ENCODE measurements at regions not wholly inside any gene's neighbourhood (a gene's known extent, or its start where the extent isn't known, plus 50 kb on each side); places are given as distances from the start of the nearest gene placed in this dataset.
"Not testable (repeated sequence)": the region's sequence is repeated elsewhere in the genome, so short reads cannot be mapped to it uniquely, and the experiment has no call there.

- not testable (repeated sequence) for H3K4me3 Mint-ChIP-seq; H3K9me3 Mint-ChIP-seq; H3K36me3 Mint-ChIP-seq; H3K27ac Mint-ChIP-seq; DNase-seq; ATAC-seq (ENCODE audit: low read depth)
- POLR2A ChIA-PET: interaction anchor here (1.6 kb wide), 1 partner anchor 46 kb away, joined by 3 read pairs; no protein-coding TSS in a partner anchor
- Mint-ChIP-seq H3K27me3 (peaks cover 23% of the 10 kb centered on the region), H3K4me1 (peaks cover 13% of the 10 kb centered on the region)
Measured at GRCh38 chr6:37562926-37563288, 63.2 kb upstream of the CCDC167 start.

GRCh38 chr6:37561361-37561760 lies 61.7 kb upstream of the CCDC167 start:
- Mint-ChIP-seq H3K27ac (no peak overlapping the region), H3K4me1 (peaks cover 11% of the 10 kb centered on the region), H3K4me3 (no peak overlapping the region), H3K27me3 (peaks cover 23% of the 10 kb centered on the region), H3K9me3 (no peaks in the 10 kb centered on the region), H3K36me3 (no peaks in the 10 kb centered on the region)
- no peak for ATAC-seq (ENCODE audit: low read depth)
- DNase-seq: no peak
- POLR2A ChIA-PET: interaction anchor here (1.6 kb wide), 1 partner anchor 45 kb away, joined by 3 read pairs; no protein-coding TSS in a partner anchor

- Mint-ChIP-seq H3K36me3 (no peaks in the 10 kb centered on the region), H3K27ac (no peak overlapping the region), H3K9me3 (no peaks in the 10 kb centered on the region), H3K4me1 (peaks cover 11% of the 10 kb centered on the region), H3K4me3 (no peak overlapping the region), H3K27me3 (peaks cover 21% of the 10 kb centered on the region)
- POLR2A ChIA-PET: no interaction called here
- ATAC-seq (ENCODE audit: low read depth): no peak
- no peak for DNase-seq
Measured at GRCh38 chr6:37560737-37561103, 61.0 kb upstream of the CCDC167 start.

- no peak overlapping the region for H3K27ac Mint-ChIP-seq
- peaks cover 18% of the 10 kb centered on the region for H3K27me3 Mint-ChIP-seq
- no peak for DNase-seq
- H3K4me3 Mint-ChIP-seq: no peak overlapping the region
- H3K36me3 Mint-ChIP-seq: no peaks in the 10 kb centered on the region
- POLR2A ChIA-PET: no interaction called here
- H3K9me3 Mint-ChIP-seq: no peaks in the 10 kb centered on the region
- ATAC-seq (ENCODE audit: low read depth): peak; percentile 58
- peaks cover 11% of the 10 kb centered on the region for H3K4me1 Mint-ChIP-seq
Measured at GRCh38 chr6:37559501-37559900, 59.8 kb upstream of the CCDC167 start.

- POLR2A ChIA-PET: no interaction called here
- no peak for ATAC-seq (ENCODE audit: low read depth)
- peaks cover 14% of the 10 kb centered on the region for H3K4me1 Mint-ChIP-seq
Measured at GRCh38 chr6:37559050-37559449, 59.4 kb upstream of the CCDC167 start.

GRCh38 chr6:37558646-37559045 lies 59.0 kb upstream of the CCDC167 start:
- no peak overlapping the region for H3K27ac Mint-ChIP-seq
- H3K4me3 Mint-ChIP-seq: no peak overlapping the region
- POLR2A ChIA-PET: no interaction called here
- ATAC-seq (ENCODE audit: low read depth) (no peak), DNase-seq (no peak)
- H3K9me3 Mint-ChIP-seq: no peaks in the 10 kb centered on the region
- peaks cover 10% of the 10 kb centered on the region for H3K27me3 Mint-ChIP-seq
- H3K36me3 Mint-ChIP-seq: no peaks in the 10 kb centered on the region
- H3K4me1 Mint-ChIP-seq: peaks cover 16% of the 10 kb centered on the region

More at GRCh38 chr6:37559050-37559449, 59.4 kb upstream of the CCDC167 start:
- H3K36me3 Mint-ChIP-seq: no peaks in the 10 kb centered on the region
- H3K27ac Mint-ChIP-seq: no peak overlapping the region
- H3K27me3 Mint-ChIP-seq: peaks cover 13% of the 10 kb centered on the region
- no peak overlapping the region for H3K4me3 Mint-ChIP-seq
- no peak for DNase-seq
- no peaks in the 10 kb centered on the region for H3K9me3 Mint-ChIP-seq

GRCh38 chr6:37558168-37558567 lies 58.5 kb upstream of the CCDC167 start:
- peak overlapping the region; percentile 3 for H3K27ac Mint-ChIP-seq
- ATAC-seq (ENCODE audit: low read depth) (no peak), DNase-seq (no peak)
- H3K27me3 Mint-ChIP-seq: peaks cover 10% of the 10 kb centered on the region
- no peaks in the 10 kb centered on the region for H3K9me3 Mint-ChIP-seq
- no peak overlapping the region for H3K4me3 Mint-ChIP-seq
- H3K36me3 Mint-ChIP-seq: no peaks in the 10 kb centered on the region
- POLR2A ChIA-PET: no interaction called here
- H3K4me1 Mint-ChIP-seq: peaks cover 19% of the 10 kb centered on the region

- Mint-ChIP-seq H3K27me3 (peaks cover 10% of the 10 kb centered on the region), H3K4me1 (peaks cover 19% of the 10 kb centered on the region), H3K36me3 (no peaks in the 10 kb centered on the region), H3K27ac (peak overlapping the region; percentile 3), H3K9me3 (no peaks in the 10 kb centered on the region), H3K4me3 (no peak overlapping the region)
- POLR2A ChIA-PET: no interaction called here
- no peak for ATAC-seq (ENCODE audit: low read depth)
- no peak for DNase-seq
Measured at GRCh38 chr6:37557645-37558114, 58.0 kb upstream of the CCDC167 start.

GRCh38 chr6:37556881-37557644 lies 57.4 kb upstream of the CCDC167 start:
- Mint-ChIP-seq H3K36me3 (no peaks in the 10 kb centered on the region), H3K4me3 (no peak overlapping the region), H3K9me3 (no peaks in the 10 kb centered on the region), H3K4me1 (peaks cover 19% of the 10 kb centered on the region), H3K27ac (no peak overlapping the region), H3K27me3 (peaks cover 10% of the 10 kb centered on the region)
- POLR2A ChIA-PET: no interaction called here
- DNase-seq: no peak
- ATAC-seq (ENCODE audit: low read depth): no peak

GRCh38 chr6:37555040-37555781 lies 55.5 kb upstream of the CCDC167 start:
- Mint-ChIP-seq H3K4me3 (no peak overlapping the region), H3K27me3 (peaks cover 8% of the 10 kb centered on the region), H3K36me3 (no peaks in the 10 kb centered on the region), H3K9me3 (no peaks in the 10 kb centered on the region), H3K4me1 (peaks cover 19% of the 10 kb centered on the region), H3K27ac (no peak overlapping the region)
- ATAC-seq (ENCODE audit: low read depth) (no peak), DNase-seq (no peak)
- POLR2A ChIA-PET: no interaction called here

- POLR2A ChIA-PET: no interaction called here
- no peak overlapping the region for H3K27ac Mint-ChIP-seq
- no peaks in the 10 kb centered on the region for H3K9me3 Mint-ChIP-seq
- no peak overlapping the region for H3K4me3 Mint-ChIP-seq
- ATAC-seq (ENCODE audit: low read depth) (no peak), DNase-seq (no peak)
- peaks cover 15% of the 10 kb centered on the region for H3K4me1 Mint-ChIP-seq
- no peaks in the 10 kb centered on the region for H3K36me3 Mint-ChIP-seq
- H3K27me3 Mint-ChIP-seq: peaks cover under 1% of the 10 kb centered on the region
Measured at GRCh38 chr6:37554480-37554819, 54.8 kb upstream of the CCDC167 start.

GRCh38 chr6:37552267-37552666 lies 52.6 kb upstream of the CCDC167 start:
- Mint-ChIP-seq H3K36me3 (no peaks in the 10 kb centered on the region), H3K9me3 (no peaks in the 10 kb centered on the region), H3K4me3 (no peak overlapping the region), H3K27ac (no peak overlapping the region), H3K4me1 (peaks cover 16% of the 10 kb centered on the region), H3K27me3 (no peaks in the 10 kb centered on the region)
- DNase-seq: no peak
- POLR2A ChIA-PET: no interaction called here
- ATAC-seq (ENCODE audit: low read depth): no peak

GRCh38 chr6:37551867-37552266 lies 52.2 kb upstream of the CCDC167 start:
- no peaks in the 10 kb centered on the region for H3K36me3 Mint-ChIP-seq
- ATAC-seq (ENCODE audit: low read depth) (no peak), DNase-seq (no peak)
- peaks cover 16% of the 10 kb centered on the region for H3K4me1 Mint-ChIP-seq
- H3K9me3 Mint-ChIP-seq: no peaks in the 10 kb centered on the region
- POLR2A ChIA-PET: no interaction called here
- H3K27ac Mint-ChIP-seq: no peak overlapping the region
- no peaks in the 10 kb centered on the region for H3K27me3 Mint-ChIP-seq
- no peak overlapping the region for H3K4me3 Mint-ChIP-seq

GRCh38 chr6:37551446-37551845 lies 51.8 kb upstream of the CCDC167 start:
- H3K27ac Mint-ChIP-seq: no peak overlapping the region
- POLR2A ChIA-PET: no interaction called here
- H3K9me3 Mint-ChIP-seq: no peaks in the 10 kb centered on the region
- DNase-seq (no peak), ATAC-seq (ENCODE audit: low read depth) (no peak)
- peaks cover 16% of the 10 kb centered on the region for H3K4me1 Mint-ChIP-seq
- no peaks in the 10 kb centered on the region for H3K27me3 Mint-ChIP-seq
- H3K36me3 Mint-ChIP-seq: no peaks in the 10 kb centered on the region
- no peak overlapping the region for H3K4me3 Mint-ChIP-seq

All from activated naive CD8-positive, alpha-beta T cell treated with anti-CD3 and anti-CD28 coated beads, Interleukin-2, amount 10 ng/mL, durations not matched to agents 7 days and 5 days (primary cell).